Activated CD8-positive, alpha-beta memory T cell treated with anti-CD3 and anti-CD28 coated beads, Interleukin-2, amount 50 U/mL, for 48 hours (primary cell): ENCODE measurements at regions not wholly inside any gene's neighbourhood (a gene's known extent, or its start where the extent isn't known, plus 50 kb on each side); places are given as distances from the start of the nearest gene placed in this dataset.

Source experiments
- DNase-seq: peaks from one replicate; pipeline ENCODE4 v3.0.0-alpha.2; 2020

- no peak for DNase-seq
Measured at GRCh38 chr15:94052711-94053110, 178.7 kb upstream of the MCTP2 start.

GRCh38 chr15:94047566-94047965 lies 183.8 kb upstream of the MCTP2 start:
- no peak for DNase-seq

- DNase-seq: no peak
Measured at GRCh38 chr15:94042180-94042928, 189.0 kb upstream of the MCTP2 start.

- DNase-seq: no peak
Measured at GRCh38 chr15:94041746-94042145, 189.6 kb upstream of the MCTP2 start.

- DNase-seq: no peak
Measured at GRCh38 chr15:94040541-94041248, 190.7 kb upstream of the MCTP2 start.

GRCh38 chr15:94036156-94036555 lies 195.2 kb upstream of the MCTP2 start:
- no peak for DNase-seq

- DNase-seq: no peak
Measured at GRCh38 chr15:94033683-94034020, 197.7 kb upstream of the MCTP2 start.

- no peak for DNase-seq
Measured at GRCh38 chr15:94033014-94033682, 198.2 kb upstream of the MCTP2 start.

- DNase-seq: no peak
Measured at GRCh38 chr15:94032571-94032970, 198.8 kb upstream of the MCTP2 start.

- no peak for DNase-seq
Measured at GRCh38 chr15:94031072-94031471, 200.3 kb upstream of the MCTP2 start.

- no peak for DNase-seq
Measured at GRCh38 chr15:94029495-94029894, 201.9 kb upstream of the MCTP2 start.

- no peak for DNase-seq
Measured at GRCh38 chr15:94028809-94029208, 202.6 kb upstream of the MCTP2 start.

GRCh38 chr15:94028121-94028520 lies 203.2 kb upstream of the MCTP2 start:
- DNase-seq: no peak

- no peak for DNase-seq
Measured at GRCh38 chr15:94027581-94027980, 203.8 kb upstream of the MCTP2 start.

GRCh38 chr15:94026458-94027304 lies 204.7 kb upstream of the MCTP2 start:
- DNase-seq: no peak

GRCh38 chr15:94023531-94023930 lies 207.8 kb upstream of the MCTP2 start:
- DNase-seq: no peak

GRCh38 chr15:94021621-94022320 lies 209.6 kb upstream of the MCTP2 start:
- no peak for DNase-seq

- no peak for DNase-seq
Measured at GRCh38 chr15:94019062-94019461, 212.3 kb upstream of the MCTP2 start.

GRCh38 chr15:94015324-94015723 lies 216.0 kb upstream of the MCTP2 start:
- DNase-seq: no peak

- no peak for DNase-seq
Measured at GRCh38 chr15:94008104-94009074, 223.0 kb upstream of the MCTP2 start.

GRCh38 chr15:94004697-94005096 lies 226.7 kb upstream of the MCTP2 start:
- no peak for DNase-seq
